B cell (primary cell): ENCODE measurements at regions not wholly inside any gene's neighbourhood (a gene's known extent, or its start where the extent isn't known, plus 50 kb on each side); places are given as distances from the start of the nearest gene placed in this dataset.
"Not testable (repeated sequence)": the region's sequence is repeated elsewhere in the genome, so short reads cannot be mapped to it uniquely, and the experiment has no call there.

ENCODE experiments used
- ATAC-seq: fragments of 200-7000 bp; cut with Tn5 transposase; one replicate; pipeline ENCODE4 v1.10.0; 2021; ENCODE audit warnings: low read depth, mild to moderate bottlenecking, moderate number of reproducible peaks, moderate library complexity
- CTCF ChIA-PET: fragments of 350-600 bp; sonication (Branson Sonifier 250); formaldehyde crosslinking; loops from one replicate; lab custom pipeline; 2021; ENCODE audit warnings: antibody characterized with exemption, inconsistent platforms; lab: Charles Lee
- POLR2A ChIA-PET: fragments of 350-600 bp; sonication (Branson Sonifier 250); formaldehyde crosslinking; loops from one replicate; lab custom pipeline; 2021; ENCODE audit warnings: antibody characterized with exemption; lab: Charles Lee
- DNase-seq: peaks from one replicate; pipeline ENCODE4 v3.0.0; 2013
- H2AFZ ChIP-seq: 2 replicates; pipeline ENCODE4 v1.6.1; 2012; ENCODE audit warnings: mild to moderate bottlenecking, low read depth, low read length; ENCODE audit not compliant: insufficient read depth, poor library complexity, severe bottlenecking
- H3K27ac ChIP-seq, 2 donors: 1 replicate in 1 of 2; 2 replicates in 1 of 2; pipeline ENCODE4 v1.5.1; 2012 to 2013; ENCODE audit warnings: low read length in 2 of 2, mild to moderate bottlenecking in 2 of 2, moderate library complexity in 1 of 2
- H3K27me3 ChIP-seq, 4 experiments: fragments of 200-600 bp in 1 of 4; sonication (generic) in 1 of 4; replicated peaks in 1 of 4; 1 replicate in 2 of 4; 2 replicates in 2 of 4; pipeline versions ENCODE4 v1.6.1 to v1.7.0; 2013 to 2016; ENCODE audit warnings: low read length in 3 of 4, mild to moderate bottlenecking in 2 of 4, mixed read lengths in 1 of 4, moderate library complexity in 1 of 4; ENCODE audit not compliant: insufficient read depth in 4 of 4, control insufficient read depth in 3 of 4; ENCODE audit errors: control extremely low read depth in 1 of 4
- H3K36me3 ChIP-seq, 2 experiments: replicated peaks in 1 of 2; 1 replicate in 1 of 2; 2 replicates in 1 of 2; pipeline versions ENCODE4 v1.6.1 to v1.7.1; 2013; ENCODE audit warnings: low read length in 1 of 2; ENCODE audit not compliant: insufficient read depth in 2 of 2, control insufficient read depth in 1 of 2; ENCODE audit errors: control extremely low read depth in 1 of 2, extremely low read depth in 1 of 2
- H3K4me1 ChIP-seq, 2 donors: fragments of 200-600 bp in 1 of 2; sonication (generic) in 1 of 2; 1 replicate in 1 of 2; 2 replicates in 1 of 2; pipeline versions ENCODE4 v1.5.1 to v1.6.1; 2013 to 2017; ENCODE audit warnings: low read length in 2 of 2; ENCODE audit not compliant: control insufficient read depth in 2 of 2, insufficient read depth in 2 of 2
- H3K4me2 ChIP-seq: replicated peaks from 2 replicates; pipeline ENCODE3; 2012; ENCODE audit warnings: mild to moderate bottlenecking, low read depth, low read length; ENCODE audit not compliant: poor library complexity, severe bottlenecking
- H3K4me3 ChIP-seq, 5 experiments: fragments of 200-600 bp in 1 of 5; sonication (generic) in 1 of 5; 1 replicate in 3 of 5; 2 replicates in 2 of 5; pipeline versions ENCODE4 v1.5.1 to v1.7.0; 2011 to 2016; ENCODE audit warnings: low read length in 4 of 5, mild to moderate bottlenecking in 4 of 5, low read depth in 2 of 5, control low read depth in 1 of 5, moderate library complexity in 1 of 5; ENCODE audit not compliant: insufficient read depth in 1 of 5; ENCODE audit errors: control extremely low read depth in 1 of 5, extremely low read depth in 1 of 5
- H3K79me2 ChIP-seq: fragments of 200-600 bp; sonication (generic); one replicate; pipeline ENCODE4 v1.6.0; 2016; ENCODE audit warnings: low read length; ENCODE audit not compliant: control insufficient read depth, insufficient read depth
- H3K9ac ChIP-seq: fragments of 200-600 bp; sonication (generic); 2 replicates; pipeline ENCODE4 v1.6.1; 2017; ENCODE audit warnings: mild to moderate bottlenecking, low read length, moderate library complexity
- H3K9me3 ChIP-seq, 3 donors: one replicate each; pipeline versions ENCODE4 v1.6.1 to v1.7.1; 2013; ENCODE audit warnings: low read length in 2 of 3; ENCODE audit not compliant: control insufficient read depth in 2 of 3, insufficient read depth in 1 of 3; ENCODE audit errors: control extremely low read depth in 1 of 3
- H4K20me1 ChIP-seq: 2 replicates; pipeline ENCODE4 v1.6.0; 2012; ENCODE audit warnings: mild to moderate bottlenecking, low read length; ENCODE audit not compliant: insufficient read depth, control insufficient read depth, poor library complexity, severe bottlenecking
- H3K27ac Mint-ChIP-seq: one replicate; pipeline ENCODE4 v1.8.0; 2021; ENCODE audit warnings: mixed read lengths
- H3K27me3 Mint-ChIP-seq: one replicate; pipeline ENCODE4 v1.8.0; 2021; ENCODE audit warnings: mixed read lengths
- H3K4me1 Mint-ChIP-seq: one replicate; pipeline ENCODE4 v1.8.0; 2021; ENCODE audit warnings: mixed read lengths
- H3K4me3 Mint-ChIP-seq: one replicate; pipeline ENCODE4 v1.8.0; 2021; ENCODE audit warnings: mixed read lengths
- H3K9me3 Mint-ChIP-seq: one replicate; pipeline ENCODE4 v1.8.0; 2022; ENCODE audit warnings: mixed read lengths; ENCODE audit not compliant: insufficient read depth
- CTCF ChIP-seq: fragments of 200-600 bp; IDR thresholded peaks from one replicate; pipeline ENCODE4 v1.8.0; 2022; ENCODE audit warnings: antibody characterized with exemption, mild to moderate bottlenecking
- EZH2 ChIP-seq: IDR thresholded peaks from 2 replicates; pipeline ENCODE4 v1.6.1; 2012; ENCODE audit warnings: borderline replicate concordance, low read depth, mild to moderate bottlenecking, moderate library complexity, low read length; ENCODE audit not compliant: insufficient read depth, poor library complexity, severe bottlenecking
- WGBS: methylation state at CpG from one replicate; pipeline ENCODE4 v1.1.5; 2013; ENCODE audit warnings: missing lambda C conversion rate; ENCODE audit not compliant: insufficient coverage; 5-methylcytosine and 5-hydroxymethylcytosine counted together
- intact Hi-C: fragments of 100-400 bp; cut with micrococcal nuclease; formaldehyde crosslinking; loops from one replicate; pipeline ENCODE4 v1.10.0; 2022

- H3K27ac Mint-ChIP-seq, result no peak overlapping the region
- CTCF ChIA-PET, result no interaction called here
Measured at GRCh38 chr4:52431869-52432268, 227.2 kb downstream of the USP46 start.

GRCh38 chr4:52442524-52442923, 216.6 kb downstream of the USP46 start:
- H3K27me3 ChIP-seq, H3K27me3 Mint-ChIP-seq, H3K9me3 Mint-ChIP-seq, intact Hi-C loops, H3K4me1 Mint-ChIP-seq, H3K9me3 ChIP-seq, CTCF ChIA-PET, H3K4me3 Mint-ChIP-seq, H2AFZ ChIP-seq, H3K27ac ChIP-seq, H3K4me1 ChIP-seq, H3K36me3 ChIP-seq, H3K79me2 ChIP-seq, H3K4me2 ChIP-seq, ATAC-seq, DNase-seq, H3K27ac Mint-ChIP-seq, H3K4me3 ChIP-seq, H3K9ac ChIP-seq, POLR2A ChIA-PET, H4K20me1 ChIP-seq: not testable (repeated sequence)
- no CpG with 5 or more reads among the region's 1 CpG for WGBS

More at GRCh38 chr4:52431869-52432268, 227.2 kb downstream of the USP46 start:
- no CpG with 5 or more reads among the region's 4 CpGs for whole genome bisulfite sequencing
- Mint-ChIP-seq H3K27me3 (no peaks in the 10 kb centered on the region), H3K4me3 (no peak overlapping the region), H3K9me3 (peaks cover 4% of the 10 kb centered on the region), H3K4me1 (no peaks in the 10 kb centered on the region)
- TF ChIP-seq CTCF (no peak), EZH2 (no peak)
- Histone ChIP-seq H3K9ac (no peak overlapping the region), H3K4me2 (no peak overlapping the region), H3K4me3 (no peak overlapping the region), H3K79me2 (no peaks in the 10 kb centered on the region), H3K9me3 (peaks cover 0 to 3% (median 0%) of the 10 kb centered on the region in 3 donors), H3K27ac (no peak overlapping the region), H3K36me3 (no peaks in the 10 kb centered on the region), H3K4me1 (no peaks in the 10 kb centered on the region), H3K27me3 (no peaks in the 10 kb centered on the region), H2AFZ (no peak overlapping the region), H4K20me1 (no peaks in the 10 kb centered on the region)
- POLR2A ChIA-PET, result no interaction called here
- intact Hi-C loops, result no loop called here
- DNase-seq (no peak), ATAC-seq (no peak)
